Dendritic cell treated with granulocyte-macrophage colony-stimulating factor and Interleukin-4, amounts not matched to agents 40 ng/mL and 50 ng/mL, for 4 days (primary cell): ENCODE measurements at regions not wholly inside any gene's neighbourhood (a gene's known extent, or its start where the extent isn't known, plus 50 kb on each side); places are given as distances from the start of the nearest gene placed in this dataset.
"Not testable (repeated sequence)": the region's sequence is repeated elsewhere in the genome, so short reads cannot be mapped to it uniquely, and the experiment has no call there.

Source experiments
- H3K27ac Mint-ChIP-seq: one replicate; pipeline ENCODE4 v1.8.0; 2022; ENCODE audit warnings: mild to moderate bottlenecking, mixed read lengths
- H3K27me3 Mint-ChIP-seq: one replicate; pipeline ENCODE4 v1.8.0; 2022; ENCODE audit warnings: mild to moderate bottlenecking, mixed read lengths
- H3K36me3 Mint-ChIP-seq: one replicate; pipeline ENCODE4 v1.8.0; 2022; ENCODE audit warnings: low read depth, mixed read lengths
- H3K4me1 Mint-ChIP-seq: one replicate; pipeline ENCODE4 v1.8.0; 2022; ENCODE audit warnings: low read depth, mixed read lengths
- H3K4me3 Mint-ChIP-seq: one replicate; pipeline ENCODE4 v1.8.0; 2022; ENCODE audit warnings: mild to moderate bottlenecking, moderate library complexity, mixed read lengths
- H3K9me3 Mint-ChIP-seq: one replicate; pipeline ENCODE4 v1.8.0; 2022; ENCODE audit warnings: mixed read lengths
- intact Hi-C: fragments of 100-400 bp; cut with micrococcal nuclease; formaldehyde crosslinking; loops from one replicate; pipeline ENCODE4 v1.15.0; 2022

DNA sequence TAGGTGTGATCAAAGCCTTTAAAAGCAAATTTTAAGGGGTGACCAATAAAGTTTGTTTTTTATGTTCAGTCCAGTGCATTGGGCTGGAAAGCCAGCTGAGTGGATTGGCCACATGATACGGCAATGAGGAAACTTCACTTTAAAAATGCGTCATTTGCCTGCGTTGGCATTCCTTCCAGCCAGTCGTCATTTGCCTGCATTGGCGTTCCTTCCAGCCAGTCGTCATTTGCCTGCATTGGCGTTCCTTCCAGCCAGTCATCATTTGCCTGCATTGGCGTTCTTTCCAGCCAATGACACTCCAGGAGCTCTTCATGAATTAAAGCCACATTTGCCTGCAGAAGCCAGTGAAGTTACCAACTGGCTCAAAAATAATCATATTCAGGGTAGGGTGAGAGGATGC lies 378.6 kb downstream of the SMOC2 start:
- Mint-ChIP-seq H3K36me3 (no peaks in the 10 kb centered on the region), H3K27me3 (no peaks in the 10 kb centered on the region), H3K4me3 (no peak overlapping the region), H3K4me1 (no peaks in the 10 kb centered on the region), H3K9me3 (peaks cover 66% of the 10 kb centered on the region), H3K27ac (no peak overlapping the region)
- intact Hi-C loops = no loop called here

DNA sequence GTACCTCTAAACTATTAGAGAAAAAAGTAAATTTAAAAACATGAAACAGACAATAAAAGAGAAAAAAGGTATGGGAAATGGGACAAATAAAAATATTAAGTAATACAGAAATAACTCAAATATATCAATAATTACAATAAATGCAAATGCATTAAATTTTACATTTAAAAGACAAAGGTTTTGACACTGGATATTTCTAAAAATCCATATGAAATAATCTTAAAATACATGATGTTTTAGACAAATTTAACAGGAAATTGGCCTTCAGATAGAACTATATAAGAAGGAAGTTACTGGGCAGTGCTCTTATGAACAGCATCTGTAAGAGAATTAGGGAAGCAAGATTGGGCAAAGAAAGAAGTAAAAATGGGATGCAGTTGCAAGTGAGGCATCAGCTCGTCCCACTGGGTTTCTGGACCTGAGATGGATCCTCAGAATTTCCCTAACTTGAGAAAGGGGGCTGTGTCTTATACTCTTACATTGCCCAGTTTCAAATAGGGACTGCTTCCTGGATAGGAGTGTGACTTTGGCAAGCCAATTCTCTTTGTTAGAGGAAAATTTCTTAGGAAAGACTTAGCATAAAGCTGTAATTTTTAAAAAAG lies 376.7 kb downstream of the SMOC2 start:
- intact Hi-C loops = no loop called here
- Mint-ChIP-seq H3K4me3 (no peak overlapping the region), H3K9me3 (peaks cover 51% of the 10 kb centered on the region), H3K27me3 (no peaks in the 10 kb centered on the region), H3K36me3 (no peaks in the 10 kb centered on the region), H3K4me1 (no peaks in the 10 kb centered on the region), H3K27ac (no peak overlapping the region)

DNA sequence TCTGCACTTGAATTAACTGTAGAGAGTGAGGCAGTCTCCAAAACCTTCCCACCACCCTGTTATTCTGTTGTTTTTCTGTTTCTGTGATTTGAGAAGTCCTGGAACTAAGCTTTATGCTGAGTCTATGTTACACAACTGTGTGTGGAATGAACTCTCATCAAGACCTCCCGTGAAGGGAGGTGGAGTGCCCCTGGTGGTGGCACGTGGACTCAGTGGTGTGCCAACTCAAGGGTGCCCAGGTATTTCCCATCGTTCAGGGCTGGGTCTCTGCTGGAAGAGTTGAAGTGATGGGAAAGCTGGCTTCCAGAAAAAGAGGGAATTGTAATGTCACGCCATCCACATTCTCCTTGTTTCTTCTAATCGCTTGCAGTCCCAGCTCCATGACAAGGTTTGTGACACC lies 374.2 kb downstream of the SMOC2 start:
- Mint-ChIP-seq H3K27me3 (no peaks in the 10 kb centered on the region), H3K4me3 (no peak overlapping the region), H3K4me1 (no peaks in the 10 kb centered on the region), H3K9me3 (peaks cover 38% of the 10 kb centered on the region), H3K36me3 (no peaks in the 10 kb centered on the region), H3K27ac (no peak overlapping the region)
- intact Hi-C loops = no loop called here

DNA sequence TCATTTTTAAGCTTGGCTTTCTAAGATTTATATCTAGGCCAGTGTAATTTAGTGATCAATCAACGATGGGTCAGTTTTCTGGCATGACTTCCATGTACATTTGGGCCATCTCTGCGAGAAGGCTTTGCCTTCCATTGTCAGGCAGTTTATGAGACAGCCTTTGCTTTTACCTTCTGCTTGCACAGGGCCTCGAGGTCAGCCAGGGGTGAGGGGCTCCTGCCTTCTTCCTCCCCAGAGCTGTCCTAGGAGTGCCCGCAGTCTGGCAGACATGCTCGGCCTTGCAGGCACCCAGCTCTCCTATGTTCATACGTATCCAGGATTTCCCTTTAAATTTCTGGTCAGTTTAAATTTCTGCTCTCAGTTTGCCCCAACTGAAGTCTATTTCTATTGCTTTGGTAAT lies 367.2 kb downstream of the SMOC2 start:
- no peak overlapping the region for H3K4me3 Mint-ChIP-seq
- no peaks in the 10 kb centered on the region for H3K4me1 Mint-ChIP-seq
- H3K27me3 Mint-ChIP-seq = no peaks in the 10 kb centered on the region
- H3K9me3 Mint-ChIP-seq = peaks cover 16% of the 10 kb centered on the region
- no peak overlapping the region for H3K27ac Mint-ChIP-seq
- intact Hi-C loops = no loop called here
- no peaks in the 10 kb centered on the region for H3K36me3 Mint-ChIP-seq

DNA sequence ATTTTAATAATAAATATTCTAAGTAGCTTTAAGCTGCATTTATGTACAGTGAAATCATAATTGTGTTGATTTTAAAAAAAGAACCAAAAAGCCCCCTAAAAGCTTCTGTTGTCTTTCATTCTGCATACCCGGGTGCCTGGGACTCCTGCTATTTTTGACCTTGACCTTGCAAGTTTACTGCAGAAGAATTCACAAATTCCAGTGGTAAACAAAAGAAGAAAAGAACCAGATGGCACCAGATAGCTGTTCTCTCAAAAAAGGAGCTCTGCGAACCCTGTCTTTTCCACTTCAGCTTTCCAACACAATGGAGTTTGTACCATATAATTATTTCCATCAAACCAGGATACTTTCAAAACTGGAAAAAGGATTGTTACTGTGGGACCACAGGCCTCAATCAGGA lies 363.3 kb downstream of the SMOC2 start:
- Mint-ChIP-seq H3K4me1 (no peaks in the 10 kb centered on the region), H3K9me3 (peaks cover 18% of the 10 kb centered on the region), H3K27me3 (no peaks in the 10 kb centered on the region), H3K27ac (no peak overlapping the region), H3K36me3 (no peaks in the 10 kb centered on the region), H3K4me3 (no peak overlapping the region)
- intact Hi-C loops = no loop called here

DNA sequence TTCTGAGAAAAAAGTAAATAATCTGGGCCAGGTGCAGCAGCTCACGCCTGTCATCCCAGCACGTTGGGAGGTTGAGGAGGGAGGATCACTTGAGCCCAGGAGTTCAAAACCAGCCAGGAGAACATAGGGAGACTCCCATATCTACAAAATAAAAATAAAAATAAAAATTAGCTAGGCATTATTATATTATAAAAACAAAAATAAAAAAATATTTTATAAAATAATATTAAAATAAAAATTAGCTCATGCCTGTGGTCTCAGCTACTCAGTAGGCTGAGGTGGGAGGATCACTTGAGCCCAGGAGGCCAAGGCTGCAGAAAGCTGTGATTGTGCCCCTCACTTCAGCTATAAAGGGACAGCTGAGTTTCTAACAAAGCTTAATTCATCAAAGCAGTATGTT lies 362.9 kb downstream of the SMOC2 start:
- H3K27ac Mint-ChIP-seq = no peak overlapping the region
- no peaks in the 10 kb centered on the region for H3K4me1 Mint-ChIP-seq
- no peak overlapping the region for H3K4me3 Mint-ChIP-seq
- H3K9me3 Mint-ChIP-seq = peaks cover 18% of the 10 kb centered on the region
- H3K36me3 Mint-ChIP-seq = no peaks in the 10 kb centered on the region
- H3K27me3 Mint-ChIP-seq = no peaks in the 10 kb centered on the region
- intact Hi-C loops = no loop called here

DNA sequence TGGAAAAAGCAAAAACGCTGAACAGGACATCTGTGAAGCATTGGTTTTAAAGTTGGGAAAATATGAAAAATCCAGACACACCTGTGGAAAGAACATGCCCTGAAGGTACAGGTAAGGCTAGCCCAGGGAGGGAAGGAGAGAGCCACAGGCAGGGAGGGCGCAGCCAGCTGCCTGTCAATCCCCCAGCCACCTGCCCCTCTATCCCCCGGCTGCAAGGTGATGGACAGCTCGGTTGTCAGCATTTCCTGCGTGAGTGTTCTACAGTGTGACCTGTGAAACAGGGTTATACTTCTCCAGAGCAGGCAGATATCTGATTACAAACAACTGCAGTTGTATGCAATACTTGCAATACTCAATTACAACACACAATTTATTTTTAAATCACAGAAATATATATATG lies 358.1 kb downstream of the SMOC2 start:
- H3K27ac Mint-ChIP-seq = no peak overlapping the region
- H3K9me3 Mint-ChIP-seq = peaks cover 35% of the 10 kb centered on the region
- no peaks in the 10 kb centered on the region for H3K36me3 Mint-ChIP-seq
- intact Hi-C loops = no loop called here
- H3K27me3 Mint-ChIP-seq = no peaks in the 10 kb centered on the region
- H3K4me3 Mint-ChIP-seq = no peak overlapping the region
- H3K4me1 Mint-ChIP-seq = no peaks in the 10 kb centered on the region

DNA sequence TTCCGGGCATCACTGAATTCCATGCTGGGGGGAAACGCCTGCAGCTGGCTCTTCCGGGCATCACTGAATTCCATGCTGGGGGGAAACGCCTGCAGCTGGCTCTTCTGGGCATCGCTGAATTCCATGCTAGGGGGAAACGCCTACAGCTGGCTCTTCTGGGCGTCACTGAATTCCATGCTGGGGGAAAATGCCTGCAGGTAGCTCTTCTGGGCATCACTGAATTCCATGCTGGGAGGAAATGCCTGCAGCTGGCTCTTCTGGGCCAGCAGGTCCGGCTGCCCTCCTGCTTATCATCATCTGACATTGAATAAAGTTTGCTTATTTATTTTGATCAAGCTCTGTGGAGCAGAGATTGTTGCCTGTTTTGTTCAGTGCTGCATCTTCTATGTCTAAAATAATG lies 355.1 kb downstream of the SMOC2 start:
- H3K9me3 Mint-ChIP-seq = peaks cover 27% of the 10 kb centered on the region
- intact Hi-C loops = no loop called here
- H3K4me1 Mint-ChIP-seq = no peaks in the 10 kb centered on the region
- no peaks in the 10 kb centered on the region for H3K36me3 Mint-ChIP-seq
- no peaks in the 10 kb centered on the region for H3K27me3 Mint-ChIP-seq
- H3K27ac Mint-ChIP-seq = no peak overlapping the region
- H3K4me3 Mint-ChIP-seq = no peak overlapping the region

DNA sequence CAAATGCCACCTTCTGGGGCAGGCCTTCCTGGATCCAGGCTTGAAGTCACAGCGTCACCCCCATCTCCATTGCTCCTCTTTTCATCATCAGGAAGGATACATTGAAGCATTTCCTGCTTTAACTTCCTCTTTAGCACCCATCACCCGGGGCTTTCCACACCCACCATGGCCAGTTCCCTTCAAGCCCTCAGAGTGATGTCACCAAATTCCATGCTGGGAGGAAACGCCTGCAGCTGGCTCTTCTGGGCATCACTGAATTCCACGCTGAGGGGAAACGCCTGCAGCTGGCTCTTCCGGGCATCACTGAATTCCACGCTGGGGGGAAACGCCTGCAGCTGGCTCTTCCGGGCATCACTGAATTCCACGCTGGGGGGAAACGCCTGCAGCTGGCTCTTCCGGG lies 354.6 kb downstream of the SMOC2 start:
- H3K4me1 Mint-ChIP-seq, H3K36me3 Mint-ChIP-seq, H3K27ac Mint-ChIP-seq, intact Hi-C loops, H3K27me3 Mint-ChIP-seq, H3K4me3 Mint-ChIP-seq: not testable (repeated sequence)
- H3K9me3 Mint-ChIP-seq = peaks cover 27% of the 10 kb centered on the region

DNA sequence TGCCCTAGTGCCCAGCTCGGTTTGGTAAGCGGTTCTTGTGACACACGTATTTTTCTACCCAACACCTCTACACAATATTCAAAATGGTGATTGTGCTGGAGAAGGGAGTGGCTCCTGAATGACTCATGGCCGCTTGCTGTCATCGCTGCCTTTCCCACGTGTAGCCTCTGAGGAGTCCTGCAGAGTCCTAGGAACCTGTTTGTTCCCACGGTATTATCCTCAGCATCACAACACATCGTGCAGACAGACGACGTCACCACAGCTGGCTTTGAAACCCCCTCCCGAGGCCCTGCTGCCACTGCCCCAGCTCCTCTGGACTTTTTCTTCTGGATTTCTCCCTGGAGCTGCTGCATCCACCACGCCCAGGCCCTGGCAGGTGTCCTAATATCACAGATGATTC lies 353.5 kb downstream of the SMOC2 start:
- Mint-ChIP-seq H3K4me3 (no peak overlapping the region), H3K4me1 (no peaks in the 10 kb centered on the region), H3K36me3 (no peaks in the 10 kb centered on the region), H3K27ac (no peak overlapping the region), H3K9me3 (peaks cover 27% of the 10 kb centered on the region), H3K27me3 (no peaks in the 10 kb centered on the region)
- intact Hi-C loops = no loop called here

DNA sequence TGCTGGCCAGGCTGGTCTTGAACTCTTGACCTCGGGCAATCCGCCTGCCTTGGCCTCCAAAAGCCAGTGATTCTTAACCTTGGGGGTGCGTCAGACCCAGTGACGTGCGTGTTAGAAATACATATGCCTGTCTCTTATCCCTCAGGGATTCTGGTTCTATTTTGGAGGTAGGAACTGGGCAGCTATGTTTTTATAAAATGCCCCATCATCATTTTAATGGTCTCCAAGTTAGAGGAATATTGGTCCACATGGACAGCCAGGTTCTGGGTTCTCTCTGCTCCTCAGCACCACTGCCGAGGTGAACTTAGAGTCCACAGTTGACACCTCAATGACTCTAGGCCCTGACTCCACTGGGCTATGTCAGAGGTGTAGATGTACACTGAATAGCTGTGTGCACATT lies 352.7 kb downstream of the SMOC2 start:
- peaks cover 27% of the 10 kb centered on the region for H3K9me3 Mint-ChIP-seq
- no peak overlapping the region for H3K4me3 Mint-ChIP-seq
- no peak overlapping the region for H3K27ac Mint-ChIP-seq
- H3K36me3 Mint-ChIP-seq = no peaks in the 10 kb centered on the region
- intact Hi-C loops = no loop called here
- no peaks in the 10 kb centered on the region for H3K27me3 Mint-ChIP-seq
- no peaks in the 10 kb centered on the region for H3K4me1 Mint-ChIP-seq

DNA sequence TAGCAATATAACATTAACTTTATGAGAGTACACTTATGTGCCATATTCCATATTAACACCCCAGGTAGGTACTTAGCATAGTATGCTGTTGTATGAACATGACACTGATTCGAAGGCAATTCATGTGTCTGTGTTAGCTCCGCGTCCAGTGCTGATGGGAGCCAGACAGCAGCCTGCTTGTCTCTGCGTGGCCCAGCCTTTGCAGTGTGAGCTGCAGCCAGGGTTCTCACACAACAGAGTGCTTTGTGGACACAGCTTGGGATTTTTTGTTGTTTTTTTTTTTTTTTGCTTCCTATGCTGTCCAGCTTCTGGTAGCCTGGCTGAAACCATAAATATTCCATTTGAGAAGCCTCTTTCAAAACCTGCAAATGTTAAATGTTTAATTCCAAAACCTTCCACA lies 350.9 kb downstream of the SMOC2 start:
- Mint-ChIP-seq H3K27me3 (no peaks in the 10 kb centered on the region), H3K4me1 (no peaks in the 10 kb centered on the region), H3K9me3 (peaks cover 27% of the 10 kb centered on the region), H3K27ac (no peak overlapping the region), H3K36me3 (no peaks in the 10 kb centered on the region), H3K4me3 (no peak overlapping the region)
- intact Hi-C loops = no loop called here

DNA sequence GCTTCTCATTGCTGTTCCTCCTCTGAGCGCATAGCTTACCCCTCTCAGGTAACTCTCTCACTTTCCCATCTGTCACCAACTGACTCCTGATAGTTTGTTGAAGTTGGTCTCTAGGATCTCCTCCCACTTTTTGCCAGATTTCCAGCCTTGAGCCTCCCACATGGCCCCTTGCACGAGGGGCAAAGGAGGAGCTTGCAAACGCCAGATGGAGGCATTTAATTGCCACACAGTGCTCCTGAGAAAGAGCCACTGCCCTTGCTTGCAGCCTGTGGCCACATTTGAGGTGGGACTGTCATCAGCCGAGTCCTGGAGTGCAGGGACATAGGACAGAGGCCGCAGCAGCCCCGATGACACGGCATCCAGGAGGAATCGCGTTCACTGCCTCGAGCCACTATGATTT lies 348.7 kb downstream of the SMOC2 start:
- Mint-ChIP-seq H3K4me1 (no peaks in the 10 kb centered on the region), H3K9me3 (peaks cover 7% of the 10 kb centered on the region), H3K4me3 (no peak overlapping the region), H3K36me3 (no peaks in the 10 kb centered on the region), H3K27ac (no peak overlapping the region), H3K27me3 (no peaks in the 10 kb centered on the region)
- intact Hi-C loops = no loop called here

DNA sequence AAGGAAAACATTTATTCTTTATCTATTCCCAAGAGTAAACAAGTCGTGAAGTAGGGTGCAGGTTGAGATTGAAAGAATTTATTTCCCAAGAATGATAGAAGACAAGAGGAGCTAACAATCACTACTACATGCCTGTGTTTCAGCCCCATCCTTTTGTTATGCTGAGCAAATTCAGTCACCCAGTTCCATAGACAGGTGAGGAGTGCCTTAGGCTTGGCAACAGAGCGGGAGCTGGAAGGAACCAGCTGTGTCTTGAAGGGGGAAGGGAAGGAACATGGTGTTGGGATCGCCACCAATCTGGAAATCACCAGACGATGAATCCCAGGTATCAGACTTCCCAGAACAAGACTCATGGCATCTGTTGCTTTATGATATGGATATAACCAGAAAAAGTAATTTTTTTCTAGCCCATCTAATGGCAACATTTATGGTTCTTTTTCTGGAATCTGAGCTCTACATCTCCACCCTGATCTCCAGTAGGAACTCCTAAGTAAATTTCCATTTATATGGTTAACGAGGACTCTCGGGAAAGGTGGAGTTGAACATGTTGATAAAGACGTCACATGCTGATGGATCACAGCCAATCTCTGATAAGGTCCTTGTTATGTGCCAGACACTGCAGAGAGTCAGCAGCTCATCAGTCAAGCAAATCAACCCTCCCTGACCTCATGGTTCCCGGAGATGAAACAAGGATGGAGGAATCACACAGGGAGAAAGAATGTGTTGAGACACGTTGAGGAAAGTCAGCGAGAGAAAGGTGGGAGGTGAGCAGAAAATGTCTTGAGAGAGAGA lies 344.9 kb downstream of the SMOC2 start:
- H3K4me1 Mint-ChIP-seq = no peaks in the 10 kb centered on the region
- no peaks in the 10 kb centered on the region for H3K36me3 Mint-ChIP-seq
- no peaks in the 10 kb centered on the region for H3K27me3 Mint-ChIP-seq
- no peaks in the 10 kb centered on the region for H3K9me3 Mint-ChIP-seq
- no peak overlapping the region for H3K27ac Mint-ChIP-seq
- H3K4me3 Mint-ChIP-seq = no peak overlapping the region
- intact Hi-C loops = no loop called here

DNA sequence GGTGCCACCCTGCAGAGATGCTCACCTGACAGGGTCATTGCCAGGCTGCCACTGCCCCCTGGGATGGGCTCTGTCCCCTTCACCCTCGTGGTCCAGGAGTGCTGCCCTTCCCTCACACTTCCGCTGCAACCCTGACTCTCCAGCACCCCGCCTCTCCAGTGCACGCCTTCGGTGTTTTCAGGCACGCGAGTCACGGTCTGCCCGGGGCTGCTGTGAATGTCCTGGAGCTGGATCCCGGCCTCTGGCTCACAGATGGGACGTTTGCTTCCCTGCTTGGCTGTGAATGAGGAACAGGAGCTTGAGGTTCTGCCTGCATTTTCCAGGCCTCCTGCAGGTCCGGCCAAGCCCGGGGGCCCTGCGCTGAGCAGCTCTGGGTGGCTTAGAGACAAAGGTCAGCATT lies 343.4 kb downstream of the SMOC2 start:
- H3K4me1 Mint-ChIP-seq = no peaks in the 10 kb centered on the region
- no peaks in the 10 kb centered on the region for H3K36me3 Mint-ChIP-seq
- intact Hi-C loops = no loop called here
- H3K9me3 Mint-ChIP-seq = no peaks in the 10 kb centered on the region
- no peaks in the 10 kb centered on the region for H3K27me3 Mint-ChIP-seq
- H3K27ac Mint-ChIP-seq = no peak overlapping the region
- no peak overlapping the region for H3K4me3 Mint-ChIP-seq
